PFSK-1 (cell line): ENCODE measurements at regions not wholly inside any gene's neighbourhood (a gene's known extent, or its start where the extent isn't known, plus 50 kb on each side); places are given as distances from the start of the nearest gene placed in this dataset.

Experiments used
- FOXP2 ChIP-seq: optimal IDR thresholded peaks from 2 replicates; pipeline ENCODE3; 2011; ENCODE audit warnings: borderline replicate concordance, control low read depth, inconsistent platforms; ENCODE audit not compliant: insufficient read depth; ENCODE audit errors: extremely low read length, extremely low read depth
- POLR2AphosphoS5 ChIP-seq: IDR thresholded peaks from 2 replicates; pipeline ENCODE4 v1.6.1; 2012; ENCODE audit warnings: low read depth, mild to moderate bottlenecking, control low read depth, low read length, moderate library complexity
- REST ChIP-seq, 2 experiments: IDR thresholded peaks; 2 replicates each; pipeline versions ENCODE4 v1.6.1 to v1.8.0; 2011 to 2012; ENCODE audit warnings: low read depth in 2 of 2, low read length in 2 of 2, control low read depth in 1 of 2, inconsistent platforms in 1 of 2, mild to moderate bottlenecking in 1 of 2, moderate library complexity in 1 of 2; ENCODE audit not compliant: insufficient read depth in 1 of 2
- SIN3A ChIP-seq: IDR thresholded peaks from 2 replicates; pipeline ENCODE4 v1.6.1; 2012; ENCODE audit warnings: mild to moderate bottlenecking, low read length, moderate library complexity, borderline replicate concordance; ENCODE audit not compliant: insufficient read depth
- TAF1 ChIP-seq: IDR thresholded peaks from 2 replicates; pipeline ENCODE4 v1.6.1; 2012; ENCODE audit warnings: low read length, control low read depth, borderline replicate concordance; ENCODE audit not compliant: insufficient read depth

- TF ChIP-seq POLR2AphosphoS5 (no peak), SIN3A (no peak), FOXP2 (no peak), TAF1 (no peak), REST (IDR thresholded peaks at IDR 0.05; ENCODE audit: insufficient read depth in 1 of 2, low read depth in 2 of 2, low read length in 2 of 2) (no peak)
Measured at GRCh38 chr20:5442101-5442500, 125.3 kb upstream of the PROKR2 start.

GRCh38 chr20:5434116-5434515, 117.4 kb upstream of the PROKR2 start:
- no peak for TF ChIP-seq TAF1
- TF ChIP-seq FOXP2 = no peak
- no peak for TF ChIP-seq POLR2AphosphoS5
- TF ChIP-seq REST (IDR thresholded peaks at IDR 0.05; ENCODE audit: insufficient read depth in 1 of 2, low read depth in 2 of 2, low read length in 2 of 2) = no peak
- no peak for TF ChIP-seq SIN3A

- no peak for TF ChIP-seq TAF1
- no peak for TF ChIP-seq REST (IDR thresholded peaks at IDR 0.05; ENCODE audit: insufficient read depth in 1 of 2, low read depth in 2 of 2, low read length in 2 of 2)
- TF ChIP-seq SIN3A = no peak
- TF ChIP-seq FOXP2 = no peak
- TF ChIP-seq POLR2AphosphoS5 = no peak
Measured at GRCh38 chr20:5433352-5433751, 116.6 kb upstream of the PROKR2 start.

DNA sequence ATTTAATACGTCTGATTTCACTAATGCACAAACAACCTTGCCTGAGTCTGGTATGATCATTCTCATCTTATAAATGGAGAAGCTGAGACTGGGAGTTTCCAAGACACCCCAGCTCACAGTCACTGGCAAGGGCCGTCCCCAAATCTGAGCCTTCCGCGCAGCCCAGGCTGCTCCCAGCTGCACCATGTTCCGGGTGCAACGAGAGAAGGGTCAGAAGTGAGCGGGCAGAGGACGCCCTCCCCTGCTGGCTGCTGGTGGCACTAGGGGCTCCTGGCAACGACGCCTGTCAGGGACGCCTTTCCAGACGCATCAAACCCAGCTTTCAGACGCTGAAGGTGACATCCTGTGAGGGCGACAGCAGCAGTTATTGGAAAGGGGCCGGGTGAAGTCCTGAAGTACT, 115.3 kb upstream of the PROKR2 start:
- TF ChIP-seq TAF1 (no peak), POLR2AphosphoS5 (no peak), REST (IDR thresholded peaks at IDR 0.05; ENCODE audit: insufficient read depth in 1 of 2, low read depth in 2 of 2, low read length in 2 of 2) (no peak), FOXP2 (no peak), SIN3A (no peak)

- no peak for TF ChIP-seq SIN3A
- TF ChIP-seq FOXP2 = no peak
- TF ChIP-seq TAF1 = no peak
- no peak for TF ChIP-seq REST (IDR thresholded peaks at IDR 0.05; ENCODE audit: insufficient read depth in 1 of 2, low read depth in 2 of 2, low read length in 2 of 2)
- no peak for TF ChIP-seq POLR2AphosphoS5
Measured at GRCh38 chr20:5430670-5431069, 113.9 kb upstream of the PROKR2 start.
